ENCODE measurements at regions not wholly inside any gene's neighbourhood (a gene's known extent, or its start where the extent isn't known, plus 50 kb on each side); places are given as distances from the start of the nearest gene placed in this dataset.

DNA sequence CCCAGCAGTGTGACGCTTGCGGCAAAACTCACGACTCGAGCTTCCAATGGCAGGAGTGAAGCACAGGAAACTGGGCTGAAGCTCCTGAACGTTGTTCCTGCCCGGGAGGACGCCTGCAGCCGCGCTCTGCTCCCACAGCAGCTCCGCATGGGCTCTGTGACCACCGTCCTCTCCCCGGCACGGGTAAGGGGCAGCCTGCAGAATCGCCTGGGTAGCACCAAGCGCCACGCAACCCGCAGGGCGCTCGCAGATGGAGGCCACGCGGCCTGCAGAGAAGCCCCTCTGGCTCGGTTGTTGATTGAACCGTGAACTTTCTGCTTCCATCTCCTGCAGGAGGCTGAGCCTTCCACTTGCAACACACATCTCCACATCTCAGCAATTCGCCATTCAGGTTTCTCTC is 63.3 kb upstream of the ZNF236 start:
- Histone ChIP-seq H3K27ac (no peak overlapping the region), H3K36me3 (no peaks in the 10 kb centered on the region), H3K27me3 (peaks cover under 1% of the 10 kb centered on the region), H3K4me1 (ENCODE audit: control insufficient read depth in 1 of 2, insufficient read depth in 1 of 2, low read depth in 1 of 2, low read length in 1 of 2) (no peaks in the 10 kb centered on the region), H3K9me3 (no peaks in the 10 kb centered on the region), H3K4me3 (ENCODE audit: low read depth in 1 of 2, low read length in 1 of 2) (no peak overlapping the region)
- no peak for TF ChIP-seq CTCF (IDR thresholded peaks at IDR 0.05)

DNA sequence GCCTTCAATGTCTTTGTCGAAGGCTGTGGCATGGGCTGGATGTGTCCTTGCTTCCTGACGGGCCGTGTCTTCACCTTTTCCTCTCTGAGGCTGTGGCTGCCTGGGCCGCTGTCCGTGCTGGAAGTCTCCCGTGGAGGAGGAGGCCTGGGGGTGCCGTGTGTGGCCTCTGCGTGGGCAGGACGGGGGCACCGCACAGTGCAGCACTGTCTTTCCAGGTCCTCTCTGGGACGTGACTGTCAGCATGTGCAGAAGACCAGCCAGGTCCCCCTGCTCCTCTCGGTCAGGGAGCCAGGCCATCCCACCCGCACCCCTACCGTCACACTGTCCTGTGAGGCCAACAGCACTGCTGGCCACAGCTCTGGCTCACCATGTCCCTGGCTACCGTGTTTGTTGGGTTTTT is 64.4 kb upstream of the ZNF236 start:
- Histone ChIP-seq H3K27me3 (no peaks in the 10 kb centered on the region), H3K4me1 (ENCODE audit: control insufficient read depth in 1 of 2, insufficient read depth in 1 of 2, low read depth in 1 of 2, low read length in 1 of 2) (no peaks in the 10 kb centered on the region), H3K27ac (no peak overlapping the region), H3K36me3 (no peaks in the 10 kb centered on the region), H3K4me3 (ENCODE audit: low read depth in 1 of 2, low read length in 1 of 2) (no peak overlapping the region), H3K9me3 (no peaks in the 10 kb centered on the region)
- no peak for TF ChIP-seq CTCF (IDR thresholded peaks at IDR 0.05)

- Histone ChIP-seq H3K27ac (no peak overlapping the region), H3K4me3 (ENCODE audit: low read depth in 1 of 2, low read length in 1 of 2) (no peak overlapping the region), H3K4me1 (ENCODE audit: control insufficient read depth in 1 of 2, insufficient read depth in 1 of 2, low read depth in 1 of 2, low read length in 1 of 2) (no peaks in the 10 kb centered on the region), H3K9me3 (no peaks in the 10 kb centered on the region), H3K27me3 (no peaks in the 10 kb centered on the region), H3K36me3 (no peaks in the 10 kb centered on the region)
- TF ChIP-seq CTCF (IDR thresholded peaks at IDR 0.05): no peak
These were observed 65.0 kb upstream of the ZNF236 start for GRCh38 chr18:76757335-76757734.

GRCh38 chr18:76756531-76757253 is 65.7 kb upstream of the ZNF236 start:
- TF ChIP-seq CTCF (IDR thresholded peaks at IDR 0.05): no peak
- H3K27ac ChIP-seq: no peak overlapping the region
- H3K4me3 ChIP-seq (ENCODE audit: low read depth in 1 of 2, low read length in 1 of 2): no peak overlapping the region
- no peaks in the 10 kb centered on the region for H3K4me1 ChIP-seq (ENCODE audit: control insufficient read depth in 1 of 2, insufficient read depth in 1 of 2, low read depth in 1 of 2, low read length in 1 of 2)
- H3K27me3 ChIP-seq: no peaks in the 10 kb centered on the region
- H3K9me3 ChIP-seq: no peaks in the 10 kb centered on the region
- H3K36me3 ChIP-seq: no peaks in the 10 kb centered on the region

DNA sequence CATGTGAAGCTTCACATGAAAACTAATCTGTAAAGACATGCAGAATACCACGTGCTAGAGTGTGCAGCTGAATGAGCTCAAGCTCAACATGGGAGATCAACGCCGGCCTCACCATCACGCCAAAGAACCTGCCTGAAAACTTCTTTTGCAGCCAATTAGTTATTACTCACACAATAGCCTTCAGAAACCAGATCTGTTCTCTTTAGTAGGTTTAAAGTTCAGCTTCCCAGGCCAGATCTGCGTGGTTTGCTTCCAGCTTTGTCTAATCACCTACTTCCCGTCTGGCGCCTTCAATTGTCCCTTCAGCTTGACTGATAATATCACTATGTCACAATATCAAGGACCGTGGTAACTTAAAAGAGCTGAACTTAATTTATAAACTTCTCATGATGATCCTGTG is 68.0 kb upstream of the ZNF236 start:
- Histone ChIP-seq H3K4me3 (ENCODE audit: low read depth in 1 of 2, low read length in 1 of 2) (no peak overlapping the region), H3K36me3 (no peaks in the 10 kb centered on the region), H3K4me1 (ENCODE audit: control insufficient read depth in 1 of 2, insufficient read depth in 1 of 2, low read depth in 1 of 2, low read length in 1 of 2) (no peaks in the 10 kb centered on the region), H3K27ac (no peak overlapping the region), H3K27me3 (no peaks in the 10 kb centered on the region), H3K9me3 (peaks cover 4% of the 10 kb centered on the region)
- no peak for TF ChIP-seq CTCF (IDR thresholded peaks at IDR 0.05)
